ENCODE measurements at regions not wholly inside any gene's neighbourhood (a gene's known extent, or its start where the extent isn't known, plus 50 kb on each side); places are given as distances from the start of the nearest gene placed in this dataset.
"Not testable (repeated sequence)": the region's sequence is repeated elsewhere in the genome, so short reads cannot be mapped to it uniquely, and the experiment has no call there.

DNA sequence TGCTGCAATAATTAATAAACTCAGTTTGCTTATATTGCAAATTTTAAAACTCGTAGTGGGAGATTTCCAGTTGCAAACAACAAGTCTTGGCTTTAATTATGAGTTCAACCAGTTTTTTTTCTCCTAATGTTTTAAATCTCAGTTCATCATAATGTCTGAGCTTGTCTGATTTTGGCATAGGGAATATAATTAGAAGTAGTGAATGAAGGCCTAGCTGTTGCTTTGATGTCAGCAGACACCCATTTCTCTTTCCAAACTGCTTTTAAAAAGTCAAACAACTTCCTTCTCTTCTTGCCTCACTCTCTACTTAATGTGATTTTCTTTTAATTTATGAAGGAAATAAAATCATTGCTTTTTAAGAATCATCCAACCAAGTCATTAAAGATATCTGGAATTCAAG is 1462.1 kb downstream of the DPP10 start:
- DNase-seq (ENCODE audit: low read depth, low spot score) = no peak

DNA sequence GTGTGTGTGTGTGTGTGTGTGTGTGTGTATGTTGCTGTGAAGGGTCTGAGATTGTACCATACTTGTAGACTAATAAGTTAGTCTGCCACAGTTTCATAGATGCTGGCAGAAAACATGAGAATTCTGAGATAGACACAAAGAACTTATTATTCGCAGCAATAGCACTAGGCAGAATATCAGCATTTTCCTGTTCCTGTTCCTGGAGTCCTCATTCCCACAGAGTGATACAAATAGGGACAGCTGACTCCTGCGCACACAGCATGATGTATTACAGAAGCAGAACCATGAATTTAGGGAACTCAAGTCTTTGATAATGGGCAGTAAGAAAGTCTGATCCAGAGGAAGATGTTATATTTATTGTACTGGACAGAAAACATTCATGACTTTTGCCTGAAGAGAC is 1466.3 kb downstream of the DPP10 start:
- no peak for DNase-seq (ENCODE audit: low read depth, low spot score)

DNA sequence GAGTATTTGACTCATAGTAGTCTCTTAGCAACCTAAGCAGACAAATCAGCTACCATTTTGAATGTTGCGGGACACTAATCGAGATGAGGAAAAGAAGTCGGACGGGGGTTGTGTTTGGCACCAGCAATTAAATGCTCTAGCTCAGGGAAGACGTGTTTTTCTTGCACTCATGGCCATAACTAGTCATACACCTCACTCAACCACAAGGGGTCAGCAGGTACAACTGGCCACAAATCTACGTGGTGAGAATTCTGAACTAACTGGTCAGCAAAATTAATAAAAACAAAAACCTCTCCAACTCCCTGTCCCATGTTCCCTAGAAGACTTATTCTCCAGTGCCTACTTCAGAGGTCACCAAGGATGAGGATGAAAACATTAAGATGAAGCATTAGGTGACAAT is 1467.8 kb downstream of the DPP10 start:
- no peak for DNase-seq (ENCODE audit: low read depth, low spot score)

GRCh38 chr2:115913921-115914320 is 1471.5 kb downstream of the DPP10 start:
- no peak for DNase-seq (ENCODE audit: low read depth, low spot score)

- DNase-seq (ENCODE audit: low read depth, low spot score) = no peak
Observed at GRCh38 chr2:115921541-115921940, 1479.1 kb downstream of the DPP10 start.

GRCh38 chr2:115939902-115940301 is 1497.5 kb downstream of the DPP10 start:
- DNase-seq (ENCODE audit: low read depth, low spot score) = no peak

- no peak for DNase-seq (ENCODE audit: low read depth, low spot score)
Observed at GRCh38 chr2:115942800-115943199, 1500.4 kb downstream of the DPP10 start.

DNA sequence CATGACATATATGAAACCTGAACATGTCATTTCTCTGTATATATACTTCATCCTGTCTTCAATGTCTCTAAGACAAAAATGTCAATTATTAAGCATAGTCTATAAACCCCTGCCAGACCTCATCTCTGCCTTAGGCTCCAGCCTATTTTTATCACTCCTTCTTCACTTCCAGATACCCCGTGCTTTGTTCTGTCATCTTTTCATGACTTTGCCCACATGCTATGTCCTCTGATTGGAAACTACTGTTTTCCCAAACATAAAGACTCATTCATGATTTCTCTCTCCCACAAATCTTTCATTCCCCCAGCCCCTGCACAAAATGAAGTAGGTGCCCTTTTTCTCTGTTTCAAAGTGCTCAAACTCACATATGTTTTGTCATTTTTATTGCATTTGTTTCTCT is 1503.9 kb downstream of the DPP10 start:
- no peak for DNase-seq (ENCODE audit: low read depth, low spot score)

GRCh38 chr2:115946891-115947290 is 1504.5 kb downstream of the DPP10 start:
- DNase-seq (ENCODE audit: low read depth, low spot score) = no peak

GRCh38 chr2:115976916-115977315 is 1534.5 kb downstream of the DPP10 start:
- DNase-seq (ENCODE audit: low read depth, low spot score) = no peak

DNA sequence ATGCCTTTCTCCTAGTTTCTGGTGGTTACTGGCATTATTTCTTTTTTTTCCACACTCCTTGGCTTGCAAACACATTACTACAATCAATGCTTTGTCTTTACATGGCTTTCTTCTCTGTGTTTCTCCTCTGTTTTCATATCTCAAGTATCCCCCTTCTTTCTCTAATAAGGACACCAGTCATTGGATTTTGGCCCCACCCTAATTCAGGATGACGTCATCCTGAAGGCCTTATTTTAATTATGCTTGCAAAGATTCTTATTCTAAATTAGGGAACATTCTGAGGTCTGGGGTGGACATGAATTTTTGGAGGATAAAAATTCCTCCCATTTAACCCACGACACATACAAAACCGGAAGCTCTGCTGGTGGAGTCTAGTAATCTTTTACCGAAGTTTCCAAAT is 1556.6 kb downstream of the DPP10 start:
- no peak for DNase-seq (ENCODE audit: low read depth, low spot score)

DNA sequence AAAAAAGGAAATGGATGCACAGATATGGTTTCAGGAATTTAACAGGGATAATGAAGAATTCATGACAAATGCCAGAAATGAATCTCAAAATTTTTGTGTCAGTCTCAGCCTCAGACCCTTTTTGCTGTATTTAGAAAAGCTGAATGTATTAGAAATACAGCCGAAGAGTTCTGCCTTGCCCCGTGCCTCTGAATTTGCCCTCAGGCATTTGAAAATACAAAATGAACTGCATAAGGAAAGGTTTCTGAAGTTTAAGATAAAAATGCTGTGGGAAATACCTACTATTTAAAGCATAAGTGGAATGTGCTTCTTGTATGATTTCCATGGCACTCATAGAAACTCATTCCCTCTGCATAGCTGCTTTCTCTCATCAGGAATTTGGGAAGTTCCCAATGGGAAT is 1580.6 kb downstream of the DPP10 start:
- DNase-seq (ENCODE audit: low read depth, low spot score) = no peak

DNA sequence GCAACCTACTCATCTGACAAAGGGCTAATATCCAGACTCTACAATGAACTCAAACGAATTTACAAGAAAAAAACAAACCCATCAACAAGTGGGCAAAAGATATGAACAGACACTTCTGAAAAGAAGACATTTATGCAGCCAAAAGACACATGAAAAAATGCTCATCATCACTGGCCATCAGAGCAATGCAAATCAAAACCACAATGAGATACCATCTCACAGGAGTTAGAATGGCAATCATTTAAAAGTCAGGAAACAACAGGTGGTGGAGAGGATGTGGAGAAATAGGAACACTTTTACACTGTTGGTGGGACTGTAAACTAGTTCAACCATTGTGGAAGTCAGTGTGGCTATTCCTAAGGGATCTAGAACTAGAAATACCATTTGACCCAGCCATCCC is 1596.3 kb downstream of the DPP10 start:
- not testable (repeated sequence) for DNase-seq (ENCODE audit: low read depth, low spot score)

DNA sequence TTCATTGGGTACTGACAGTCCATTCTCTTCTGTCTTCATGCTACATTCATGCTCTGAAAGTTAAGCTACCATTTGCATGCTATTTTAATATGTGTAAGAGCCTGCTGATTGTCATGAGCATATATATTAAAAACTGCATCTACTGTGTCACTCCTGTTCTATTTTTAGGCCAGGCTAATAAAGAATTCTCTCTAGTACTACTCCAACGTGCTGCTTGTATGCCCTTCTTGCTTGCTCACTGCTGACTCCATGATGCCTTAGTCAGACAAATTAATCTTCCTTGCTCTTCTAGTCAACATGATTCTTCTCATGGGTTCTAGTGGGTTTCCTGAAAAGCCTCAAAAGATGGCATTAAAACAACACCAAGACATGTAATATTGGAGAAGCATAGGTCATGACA is 1600.1 kb downstream of the DPP10 start:
- DNase-seq (ENCODE audit: low read depth, low spot score) = no peak

GRCh38 chr2:116057538-116057937 is 1615.1 kb downstream of the DPP10 start:
- DNase-seq (ENCODE audit: low read depth, low spot score) = no peak

DNA sequence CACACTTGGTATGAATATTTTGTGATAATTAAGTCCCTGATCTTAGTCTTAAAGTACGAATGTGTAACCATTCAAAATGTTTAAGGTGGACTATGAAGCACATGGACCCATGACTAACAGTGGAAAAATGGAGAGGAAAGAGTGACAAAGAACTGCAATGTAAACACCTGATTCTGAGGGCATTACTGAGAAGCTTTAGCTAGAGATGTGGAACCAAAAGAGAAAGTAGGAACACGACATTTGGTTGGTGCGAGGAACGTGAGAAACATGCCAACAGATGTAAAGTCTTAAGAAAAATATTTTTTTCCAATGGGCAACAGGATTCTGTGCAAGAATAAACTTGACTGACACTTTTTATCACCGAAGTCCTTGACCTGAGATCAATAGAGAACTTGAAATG is 1618.6 kb downstream of the DPP10 start:
- DNase-seq (ENCODE audit: low read depth, low spot score) = no peak

GRCh38 chr2:116073731-116074130 is 1631.3 kb downstream of the DPP10 start:
- DNase-seq (ENCODE audit: low read depth, low spot score) = no peak

DNA sequence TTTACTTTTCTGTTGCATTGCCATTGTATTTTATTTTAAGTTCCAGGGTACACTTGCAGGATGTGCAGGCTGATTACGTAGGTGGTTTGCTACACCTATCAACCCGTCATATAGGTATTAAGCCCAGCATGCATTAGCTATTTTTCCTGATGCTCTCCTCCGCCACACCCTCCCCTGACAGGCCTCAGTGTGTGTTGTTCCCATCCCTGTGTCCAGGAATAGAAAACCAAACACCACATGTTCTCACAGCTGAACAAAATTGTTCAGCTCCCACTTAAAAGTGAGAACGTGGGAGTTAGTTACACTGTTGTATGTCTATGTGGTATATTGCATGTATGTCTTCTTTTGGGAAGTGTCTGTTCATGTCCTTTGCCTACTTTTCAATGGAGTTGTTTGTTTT is 1631.7 kb downstream of the DPP10 start:
- no peak for DNase-seq (ENCODE audit: low read depth, low spot score)

- DNase-seq (ENCODE audit: low read depth, low spot score) = no peak
Observed at GRCh38 chr2:116088236-116088635, 1645.8 kb downstream of the DPP10 start.

GRCh38 chr2:116094196-116094595 is 1651.8 kb downstream of the DPP10 start:
- DNase-seq (ENCODE audit: low read depth, low spot score) = no peak

GRCh38 chr2:116095636-116096035 is 1653.2 kb downstream of the DPP10 start:
- DNase-seq (ENCODE audit: low read depth, low spot score) = no peak

GRCh38 chr2:116098049-116098448 is 1655.6 kb downstream of the DPP10 start:
- DNase-seq (ENCODE audit: low read depth, low spot score) = no peak

DNA sequence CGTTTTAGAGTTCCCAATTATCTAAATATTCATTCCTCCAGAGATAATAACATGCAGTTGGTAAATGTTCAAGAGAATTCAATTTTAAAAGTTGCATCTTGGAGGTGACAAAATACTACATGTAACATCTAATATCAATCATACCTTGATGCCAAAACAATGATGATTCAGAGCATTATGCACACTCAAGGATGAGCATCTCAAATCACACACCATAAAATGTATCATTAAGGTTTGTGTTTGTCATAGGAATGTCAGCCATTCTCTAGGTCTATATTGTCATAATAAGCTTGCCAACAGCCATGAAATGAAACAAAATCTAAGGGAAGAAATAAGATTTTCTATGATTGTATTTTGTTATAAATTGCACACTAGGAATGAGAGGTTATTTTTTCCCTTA is 1667.0 kb downstream of the DPP10 start:
- DNase-seq (ENCODE audit: low read depth, low spot score) = no peak

DNA sequence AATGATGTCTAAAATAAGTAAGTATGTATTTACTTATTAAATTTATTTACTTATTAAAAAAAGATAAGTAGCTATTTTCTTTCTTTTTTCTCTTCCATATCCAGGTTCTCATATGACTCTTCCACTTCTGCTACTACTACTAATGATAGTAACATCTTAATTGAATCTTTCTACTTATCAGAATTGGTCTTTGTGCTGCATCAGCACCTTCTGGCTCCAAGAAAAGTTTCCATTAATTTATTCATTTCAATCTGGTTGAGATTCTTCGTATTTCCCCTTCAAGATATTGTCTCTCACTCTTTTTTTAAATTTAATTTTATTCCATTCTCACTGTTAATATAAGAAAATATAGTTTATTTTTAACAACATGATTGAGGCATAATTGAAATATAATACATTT is 1675.4 kb downstream of the DPP10 start:
- no peak for DNase-seq (ENCODE audit: low read depth, low spot score)

DNA sequence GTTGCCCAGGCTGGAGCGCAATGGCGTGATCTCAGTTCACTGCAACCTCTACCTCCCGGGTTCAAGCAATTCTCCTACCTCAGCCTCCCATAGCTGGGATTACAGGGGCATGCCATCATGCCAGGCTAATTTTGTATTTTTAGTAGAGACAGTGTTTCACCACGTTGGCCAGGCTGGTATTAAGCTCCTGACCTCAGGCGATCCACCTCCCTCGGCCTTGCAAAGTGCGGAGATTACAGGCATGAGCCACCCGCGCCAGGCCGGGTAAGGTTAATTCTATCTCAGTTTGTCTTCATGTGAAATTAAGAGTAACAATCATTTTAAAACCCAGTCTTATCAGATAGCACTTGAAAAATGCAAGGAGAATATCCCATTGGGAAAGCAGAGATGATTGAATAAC is 1681.7 kb upstream of the DDX18 start:
- no peak for DNase-seq (ENCODE audit: low read depth, low spot score)
